GOT3 (cell line): ENCODE measurements at regions not wholly inside any gene's neighbourhood (a gene's known extent, or its start where the extent isn't known, plus 50 kb on each side); places are given as distances from the start of the nearest gene placed in this dataset.
"Not testable (repeated sequence)": the region's sequence is repeated elsewhere in the genome, so short reads cannot be mapped to it uniquely, and the experiment has no call there.

Experiments
- DNase-seq: peaks from one replicate; lab custom pipeline; 2025; ENCODE audit warnings: mixed read lengths; lab: John Stamatoyannopoulos, UW

- no peak for DNase-seq
These were observed 853.4 kb downstream of the KCNT2 start for GRCh38 chr1:195754874-195755273.

- no peak for DNase-seq
These were observed 853.9 kb downstream of the KCNT2 start for GRCh38 chr1:195754303-195754702.

GRCh38 chr1:195748969-195749368 is 859.3 kb downstream of the KCNT2 start:
- DNase-seq = no peak

- no peak for DNase-seq
These were observed 862.8 kb downstream of the KCNT2 start for GRCh38 chr1:195745189-195746010.

GRCh38 chr1:195744256-195744655 is 864.0 kb downstream of the KCNT2 start:
- no peak for DNase-seq

GRCh38 chr1:195740862-195741261 is 867.4 kb downstream of the KCNT2 start:
- DNase-seq = no peak

GRCh38 chr1:195738966-195739650 is 869.1 kb downstream of the KCNT2 start:
- DNase-seq = no peak

- no peak for DNase-seq
These were observed 873.1 kb downstream of the KCNT2 start for GRCh38 chr1:195735140-195735539.

- DNase-seq = no peak
These were observed 874.4 kb downstream of the KCNT2 start for GRCh38 chr1:195733826-195734225.

- no peak for DNase-seq
These were observed 874.8 kb downstream of the KCNT2 start for GRCh38 chr1:195733408-195733807.

- no peak for DNase-seq
These were observed 876.9 kb downstream of the KCNT2 start for GRCh38 chr1:195731385-195731784.

GRCh38 chr1:195723796-195724194 is 884.4 kb downstream of the KCNT2 start:
- no peak for DNase-seq

GRCh38 chr1:195722852-195723795 is 885.1 kb downstream of the KCNT2 start:
- not testable (repeated sequence) for DNase-seq

- DNase-seq = not testable (repeated sequence)
These were observed 886.1 kb downstream of the KCNT2 start for GRCh38 chr1:195722146-195722545.

GRCh38 chr1:195721210-195721971 is 886.8 kb downstream of the KCNT2 start:
- no peak for DNase-seq

GRCh38 chr1:195717651-195718050 is 890.6 kb downstream of the KCNT2 start:
- no peak for DNase-seq

- no peak for DNase-seq
These were observed 892.6 kb downstream of the KCNT2 start for GRCh38 chr1:195715652-195716051.

- no peak for DNase-seq
These were observed 894.0 kb downstream of the KCNT2 start for GRCh38 chr1:195714248-195714647.

- DNase-seq = no peak
These were observed 898.4 kb downstream of the KCNT2 start for GRCh38 chr1:195709821-195710220.

- DNase-seq = no peak
These were observed 904.2 kb downstream of the KCNT2 start for GRCh38 chr1:195704028-195704427.

GRCh38 chr1:195701149-195701548 is 907.1 kb downstream of the KCNT2 start:
- no peak for DNase-seq
